ENCODE measurements at regions not wholly inside any gene's neighbourhood (a gene's known extent, or its start where the extent isn't known, plus 50 kb on each side); places are given as distances from the start of the nearest gene placed in this dataset.

- Histone ChIP-seq H3K9me3 (ENCODE audit: control insufficient read depth, insufficient read depth, low read length) (no peaks in the 10 kb centered on the region), H3K4me1 (ENCODE audit: control insufficient read depth, insufficient read depth, low read length) (peaks cover 2% of the 10 kb centered on the region; the same call in 1 of the 2 replicates), H3K4ac (ENCODE audit: low read depth, low read length) (no peak overlapping the region), H2BK120ac (ENCODE audit: low read depth, low read length) (no peak overlapping the region), H3K36me3 (ENCODE audit: control insufficient read depth, insufficient read depth, low read length) (no peaks in the 10 kb centered on the region), H3K18ac (ENCODE audit: low read depth, low read length) (no peak overlapping the region), H3K9me1 (ENCODE audit: insufficient read depth, low read length) (no peaks in the 10 kb centered on the region), H3K27ac (ENCODE audit: insufficient read depth, low read length) (no peak overlapping the region), H3K27me3 (ENCODE audit: control insufficient read depth, insufficient read depth, low read length) (peaks cover 5% of the 10 kb centered on the region; the same call in 1 of the 2 replicates), H3K4me3 (ENCODE audit: insufficient read depth, low read depth, low read length) (no peak overlapping the region), H3K79me1 (ENCODE audit: low read depth in 1 of 2, low read length in 2 of 2) (no peaks in the 10 kb centered on the region), H3K4me2 (ENCODE audit: low read depth, low read length) (no peak overlapping the region), H3K56ac (ENCODE audit: extremely low read depth, insufficient read depth, low read length) (no peak overlapping the region), H2AK5ac (ENCODE audit: low read depth, low read length) (no peak overlapping the region), H2BK15ac (ENCODE audit: low read depth, low read length) (no peak overlapping the region), H3K23ac (ENCODE audit: low read depth, low read length) (no peak overlapping the region), H4K91ac (ENCODE audit: insufficient read depth, low read depth, low read length) (no peak overlapping the region), H2BK20ac (ENCODE audit: low read depth, low read length) (no peak overlapping the region), H2AFZ (replicated peaks; ENCODE audit: low read length, poor library complexity) (no peak overlapping the region), H3K9ac (ENCODE audit: low read depth, low read length) (no peak overlapping the region), H3K14ac (replicated peaks; ENCODE audit: low read depth, low read length) (no peak overlapping the region), H4K8ac (ENCODE audit: low read depth in 2 of 2, low read length in 2 of 2) (no peak overlapping the region), H2BK5ac (ENCODE audit: low read depth, low read length, poor library complexity, severe bottlenecking) (no peak overlapping the region), H4K20me1 (ENCODE audit: insufficient read depth, low read length) (no peaks in the 10 kb centered on the region), H2AK9ac (replicated peaks; ENCODE audit: low read depth, low read length, poor library complexity) (no peak overlapping the region), H4K5ac (ENCODE audit: low read depth, low read length) (no peak overlapping the region)
- DNase-seq: no peak
- ChIA-PET POLR2A (ENCODE audit: unreplicated experiment) (no interaction called here), CTCF (no interaction called here)
- no TSS peak for BruUV-seq (replicated peaks)
- WGBS, 2 experiments (ENCODE audit: extremely low coverage in 2 of 2, insufficient read length in 1 of 2): 80% methylated on average over 1 of the region's 4 CpGs; no CpG with 5 or more reads in 1 of the 2 experiments
- TF ChIP-seq MAZ (IDR thresholded peaks at IDR 0.05; ENCODE audit: borderline replicate concordance, low read depth, low read length) (no peak), POLR2A (IDR thresholded peaks at IDR 0.05; ENCODE audit: low read depth, low read length) (no peak), MAFK (IDR thresholded peaks at IDR 0.05; ENCODE audit: low read depth, low read length) (no peak), RAD21 (IDR thresholded peaks at IDR 0.05; ENCODE audit: low read length) (no peak), CEBPB (IDR thresholded peaks at IDR 0.05; ENCODE audit: low read depth, low read length) (no peak), ELK1 (IDR thresholded peaks at IDR 0.05; ENCODE audit: borderline replicate concordance, low read depth, low read length) (no peak)
- dilution Hi-C loops (cut with HindIII; ENCODE audit: low sequenced_read_pairs, unreplicated experiment): no loop called here
- intact Hi-C loops (cut with micrococcal nuclease): no loop called here
- no peak for ATAC-seq (ENCODE audit: low read depth)
- in situ Hi-C loops (cut with MboI; ENCODE audit: low sequenced_read_pairs): no loop called here
Observed at GRCh38 chr11:57935402-57936049, 88.2 kb upstream of the OR9Q1 start.
